Gastroesophageal sphincter (tissue), 4 donors: ENCODE measurements at regions not wholly inside any gene's neighbourhood (a gene's known extent, or its start where the extent isn't known, plus 50 kb on each side); places are given as distances from the start of the nearest gene placed in this dataset.

ENCODE experiments used
- ATAC-seq: fragments of 150-250 bp; one replicate; pipeline ENCODE4 v1.9.1; 2016; ENCODE audit warnings: mild to moderate bottlenecking, moderate library complexity
- H3K27ac ChIP-seq, 4 donors: fragments of 200-600 bp; sonication (generic) in 3 of 4; 1 replicate in 3 of 4; 2 replicates in 1 of 4; pipeline ENCODE4 v1.5.1; 2016 to 2019
- H3K27me3 ChIP-seq: fragments of 200-600 bp; sonication (generic); one replicate; pipeline ENCODE4 v1.5.1; 2019
- H3K36me3 ChIP-seq, 2 donors: fragments of 200-600 bp; sonication (generic); one replicate each; pipeline ENCODE4 v1.5.1; 2019; ENCODE audit warnings: control low read depth in 1 of 2
- H3K4me1 ChIP-seq, 3 donors: fragments of 200-600 bp; sonication (generic); 1 replicate in 2 of 3; 2 replicates in 1 of 3; pipeline ENCODE4 v1.5.1; 2016 to 2019; ENCODE audit warnings: control low read depth in 2 of 3
- H3K4me3 ChIP-seq, 2 donors: fragments of 200-600 bp; sonication (generic); one replicate each; pipeline ENCODE4 v1.5.1; 2019; ENCODE audit warnings: mild to moderate bottlenecking in 1 of 2, moderate library complexity in 1 of 2
- H3K9me3 ChIP-seq, 3 donors: fragments of 200-600 bp; sonication (generic); one replicate each; pipeline ENCODE4 v1.5.1; 2017 to 2019; ENCODE audit warnings: control low read depth in 2 of 3
- CTCF ChIP-seq, 4 experiments: fragments of 200-600 bp in 2 of 4; fragments of 450-650 bp in 2 of 4; sonication (generic) in 1 of 4; IDR thresholded peaks; one replicate each; pipeline ENCODE4 v1.5.1; 2017 to 2019; ENCODE audit warnings: antibody characterized with exemption in 4 of 4, mild to moderate bottlenecking in 2 of 4, moderate library complexity in 2 of 4
- EP300 ChIP-seq: sonication (generic); formaldehyde crosslinking; IDR thresholded peaks from one replicate; pipeline ENCODE4 v1.6.1; 2017; ENCODE audit warnings: antibody characterized with exemption, mild to moderate bottlenecking
- POLR2A ChIP-seq, 2 donors: fragments of 450-650 bp; IDR thresholded peaks; one replicate each; pipeline ENCODE4 v1.6.1; 2017; ENCODE audit warnings: antibody characterized with exemption in 2 of 2, mild to moderate bottlenecking in 2 of 2, moderate library complexity in 1 of 2
- POLR2AphosphoS5 ChIP-seq: sonication (generic); formaldehyde crosslinking; IDR thresholded peaks from one replicate; pipeline ENCODE4 v1.6.1; 2017; ENCODE audit warnings: antibody characterized with exemption
- WGBS, 2 donors: methylation state at CpG; one replicate each; pipeline ENCODE4 v1.1.5; 2018; ENCODE audit warnings: low coverage in 1 of 2; 5-methylcytosine and 5-hydroxymethylcytosine counted together

GRCh38 chr4:148654131-148654530 lies 211.9 kb upstream of the NR3C2 start:
- WGBS, 2 donors, result 97 to 100% methylated on average over 1 to 2 of the region's 2 CpGs

GRCh38 chr4:148653681-148654080 lies 211.5 kb upstream of the NR3C2 start:
- Histone ChIP-seq H3K27ac (no peak overlapping the region), H3K4me1 (no peaks in the 10 kb centered on the region), H3K9me3 (no peaks in the 10 kb centered on the region), H3K27me3 (no peaks in the 10 kb centered on the region), H3K36me3 (no peaks in the 10 kb centered on the region), H3K4me3 (no peak overlapping the region)
- ATAC-seq, result no peak
- TF ChIP-seq EP300, result no peak
- no peak for TF ChIP-seq CTCF (IDR thresholded peaks at IDR 0.05)
- TF ChIP-seq POLR2AphosphoS5, result no peak
- no peak for TF ChIP-seq POLR2A (IDR thresholded peaks at IDR 0.05)
- WGBS, 2 donors, result 67 to 81% methylated on average over 1 to 4 of the region's 4 CpGs

More at GRCh38 chr4:148654131-148654530, 211.9 kb upstream of the NR3C2 start:
- Histone ChIP-seq H3K9me3 (no peaks in the 10 kb centered on the region), H3K4me3 (no peak overlapping the region), H3K27ac (no peak overlapping the region), H3K27me3 (no peaks in the 10 kb centered on the region), H3K4me1 (no peaks in the 10 kb centered on the region), H3K36me3 (no peaks in the 10 kb centered on the region)
- no peak for ATAC-seq
- TF ChIP-seq EP300 (no peak), POLR2A (IDR thresholded peaks at IDR 0.05) (no peak), CTCF (IDR thresholded peaks at IDR 0.05) (no peak), POLR2AphosphoS5 (no peak)

GRCh38 chr4:148651991-148652390 lies 209.8 kb upstream of the NR3C2 start:
- Histone ChIP-seq H3K9me3 (no peaks in the 10 kb centered on the region), H3K27ac (no peak overlapping the region), H3K4me3 (no peak overlapping the region), H3K36me3 (no peaks in the 10 kb centered on the region), H3K27me3 (no peaks in the 10 kb centered on the region), H3K4me1 (no peaks in the 10 kb centered on the region)
- no peak for ATAC-seq
- TF ChIP-seq POLR2A (IDR thresholded peaks at IDR 0.05) (no peak), POLR2AphosphoS5 (no peak), CTCF (IDR thresholded peaks at IDR 0.05) (no peak), EP300 (no peak)
- 80 to 100% methylated on average over 2 of the region's 2 CpGs for WGBS, 2 donors

- Histone ChIP-seq H3K27ac (no peak overlapping the region), H3K27me3 (no peaks in the 10 kb centered on the region), H3K36me3 (no peaks in the 10 kb centered on the region), H3K9me3 (no peaks in the 10 kb centered on the region), H3K4me3 (no peak overlapping the region), H3K4me1 (no peaks in the 10 kb centered on the region)
- ATAC-seq, result no peak
- TF ChIP-seq EP300 (no peak), POLR2AphosphoS5 (no peak), CTCF (IDR thresholded peaks at IDR 0.05) (no peak), POLR2A (IDR thresholded peaks at IDR 0.05) (no peak)
- WGBS, 2 donors, result 100% methylated on average over 1 of the region's 1 CpG
These were observed 207.6 kb upstream of the NR3C2 start for GRCh38 chr4:148649652-148650331.

- WGBS, 2 donors, result 79 to 84% methylated on average over 2 of the region's 2 CpGs
- no peak for TF ChIP-seq POLR2AphosphoS5
- TF ChIP-seq EP300, result no peak
- no peak for TF ChIP-seq CTCF (IDR thresholded peaks at IDR 0.05)
- H3K4me1 ChIP-seq, result no peaks in the 10 kb centered on the region
These were observed 201.6 kb upstream of the NR3C2 start for GRCh38 chr4:148643851-148644250.

More at GRCh38 chr4:148643851-148644250, 201.6 kb upstream of the NR3C2 start:
- H3K4me3 ChIP-seq, result no peak overlapping the region
- H3K36me3 ChIP-seq, result no peaks in the 10 kb centered on the region
- no peak for ATAC-seq
- no peaks in the 10 kb centered on the region for H3K9me3 ChIP-seq
- H3K27me3 ChIP-seq, result no peaks in the 10 kb centered on the region
- H3K27ac ChIP-seq, result no peak overlapping the region
